GM21447 (cell line): ENCODE measurements at regions not wholly inside any gene's neighbourhood (a gene's known extent, or its start where the extent isn't known, plus 50 kb on each side); places are given as distances from the start of the nearest gene placed in this dataset.
"Not testable (repeated sequence)": the region's sequence is repeated elsewhere in the genome, so short reads cannot be mapped to it uniquely, and the experiment has no call there.

Experiments
- ATAC-seq: cut with Tn5 transposase; IDR thresholded peaks from one replicate; pipeline ENCODE4 v1.9.1; 2021; ENCODE audit not compliant: unreplicated experiment

DNA sequence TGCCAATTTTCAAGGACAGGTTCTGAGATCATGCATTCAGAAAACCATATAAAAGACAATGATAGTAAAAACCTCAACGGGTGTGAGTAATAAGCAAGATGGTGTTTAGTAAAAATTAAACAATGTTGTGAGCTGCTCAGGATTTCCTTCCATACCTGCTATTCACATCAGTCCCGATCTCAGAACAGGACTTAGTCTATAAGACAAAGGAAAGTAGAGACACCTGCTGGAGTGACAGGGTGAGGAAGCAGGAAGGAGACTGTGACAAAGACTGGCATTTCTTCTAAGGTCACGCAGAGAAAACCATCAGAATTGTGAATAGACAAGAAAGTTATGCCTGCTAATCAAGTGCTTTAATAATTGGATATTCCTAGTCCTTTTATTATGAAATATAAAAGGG is 648.0 kb downstream of the DACH1 start:
- no peak for ATAC-seq

DNA sequence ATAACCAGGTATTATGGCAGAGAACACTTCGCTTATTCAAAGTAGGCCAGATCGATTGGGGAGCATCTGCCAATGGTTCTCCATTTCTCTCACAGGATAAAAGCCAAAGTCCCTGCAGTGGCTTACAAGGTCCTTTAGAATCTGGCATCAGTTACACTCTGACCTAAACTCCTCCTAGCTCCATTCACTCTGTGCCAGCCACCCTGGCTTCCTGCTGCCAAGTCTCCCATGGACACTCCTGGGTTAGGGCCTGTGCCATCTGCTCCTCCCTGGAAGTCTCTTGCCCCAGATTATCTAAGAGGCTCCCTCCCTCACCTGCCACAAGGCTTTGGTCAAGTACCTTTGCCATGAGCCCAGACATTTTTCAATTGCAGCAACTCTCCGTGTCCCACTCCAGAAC is 649.2 kb downstream of the DACH1 start:
- no peak for ATAC-seq

DNA sequence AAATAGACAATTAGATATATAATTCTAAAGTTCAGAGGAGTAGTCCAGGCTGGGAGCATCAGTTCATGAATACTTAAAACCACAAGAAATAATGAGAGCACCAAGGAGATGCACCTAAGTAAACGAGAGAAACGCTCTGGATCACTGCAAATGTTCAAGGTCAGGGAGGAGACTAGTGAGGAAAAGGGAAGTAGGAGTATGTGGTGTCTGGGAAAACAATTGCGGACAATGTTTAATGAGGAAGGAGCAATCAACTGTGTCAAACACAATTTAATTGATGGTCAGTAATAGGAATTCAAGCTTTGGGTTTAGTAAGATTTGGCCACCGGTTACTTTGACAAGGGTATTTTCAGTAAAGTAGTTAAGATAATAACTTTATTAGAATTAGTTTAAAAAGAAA is 652.2 kb downstream of the DACH1 start:
- ATAC-seq: no peak

DNA sequence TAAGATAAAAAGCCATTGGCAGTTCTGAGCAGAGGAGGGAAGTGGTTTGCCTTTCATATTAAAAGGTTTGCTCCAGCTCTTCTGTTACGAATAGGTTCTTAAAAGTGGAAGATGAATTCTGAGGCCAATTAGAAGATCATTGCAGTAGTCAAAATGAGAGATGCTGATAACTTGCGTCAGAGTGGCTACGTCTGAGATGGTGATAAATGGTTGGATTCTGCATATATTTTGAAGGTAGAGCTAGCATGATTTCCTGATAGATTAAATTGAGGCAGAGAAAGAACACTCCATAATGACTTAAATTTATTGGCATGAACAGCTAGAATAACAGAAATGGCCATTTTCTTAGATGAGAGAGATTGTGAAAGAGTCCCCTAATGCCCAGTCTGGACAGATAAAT is 652.6 kb downstream of the DACH1 start:
- ATAC-seq: no peak

DNA sequence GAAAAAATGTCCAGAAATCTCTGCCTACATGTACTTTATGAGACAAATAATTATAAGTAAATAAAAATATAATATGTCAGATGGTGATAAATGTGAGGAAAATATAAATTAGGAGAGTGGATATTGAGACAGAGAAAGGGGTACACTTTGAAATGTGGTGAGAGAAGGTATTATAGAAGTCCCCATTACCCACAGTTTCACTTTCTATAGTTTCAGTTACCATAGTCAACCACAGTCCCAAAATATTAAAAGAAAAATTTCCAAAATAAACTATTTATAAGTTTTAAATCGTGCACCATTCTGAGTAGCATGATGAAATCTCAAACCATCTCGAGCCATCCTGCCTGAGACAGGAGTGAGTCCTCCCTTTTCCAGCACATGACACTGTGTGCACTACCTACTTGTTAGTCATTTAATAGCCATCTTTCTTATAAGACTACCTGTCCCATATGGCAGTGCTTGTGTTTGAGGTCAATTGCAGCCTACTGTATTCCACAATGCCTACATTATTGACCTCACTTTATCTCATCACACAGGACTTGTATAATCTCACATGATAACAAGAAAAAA is 653.7 kb downstream of the DACH1 start:
- no peak for ATAC-seq

DNA sequence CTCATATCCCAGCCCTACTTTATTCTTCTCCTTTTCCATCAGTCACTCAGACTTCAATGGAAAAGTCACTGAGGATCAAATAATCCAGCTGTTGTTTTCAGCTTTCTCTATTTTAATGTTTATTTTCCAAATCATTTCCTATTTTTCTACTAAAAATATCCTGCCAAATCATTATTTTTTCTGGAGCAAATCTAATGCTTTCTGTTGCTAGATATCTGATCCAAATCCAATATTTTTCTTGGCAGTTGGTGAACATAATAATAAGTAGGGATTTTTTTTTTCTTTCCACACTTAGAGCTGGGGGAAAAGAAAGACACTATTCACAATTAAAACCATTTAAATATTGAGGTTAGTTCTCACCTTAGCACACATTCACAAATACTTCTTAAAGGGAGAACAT is 656.1 kb downstream of the DACH1 start:
- ATAC-seq: no peak

DNA sequence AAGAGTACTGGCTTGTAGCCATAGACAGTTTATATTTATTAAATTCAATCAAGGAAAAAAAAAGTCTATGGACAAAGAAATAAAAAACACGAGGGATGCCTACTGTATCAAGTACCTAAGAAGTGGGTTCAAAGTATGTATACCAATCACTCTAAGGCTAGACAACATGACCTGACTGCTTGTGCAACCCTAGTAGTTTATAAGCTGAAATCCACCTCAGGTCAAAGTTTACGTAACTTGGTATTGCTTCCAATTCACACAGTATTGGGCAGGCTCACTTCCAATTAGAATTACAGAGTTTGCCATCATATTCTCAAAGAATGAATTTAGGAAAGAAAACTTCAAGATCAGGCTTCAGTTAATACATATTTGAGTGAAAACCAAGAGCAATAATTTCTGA is 657.8 kb downstream of the DACH1 start:
- ATAC-seq: no peak

DNA sequence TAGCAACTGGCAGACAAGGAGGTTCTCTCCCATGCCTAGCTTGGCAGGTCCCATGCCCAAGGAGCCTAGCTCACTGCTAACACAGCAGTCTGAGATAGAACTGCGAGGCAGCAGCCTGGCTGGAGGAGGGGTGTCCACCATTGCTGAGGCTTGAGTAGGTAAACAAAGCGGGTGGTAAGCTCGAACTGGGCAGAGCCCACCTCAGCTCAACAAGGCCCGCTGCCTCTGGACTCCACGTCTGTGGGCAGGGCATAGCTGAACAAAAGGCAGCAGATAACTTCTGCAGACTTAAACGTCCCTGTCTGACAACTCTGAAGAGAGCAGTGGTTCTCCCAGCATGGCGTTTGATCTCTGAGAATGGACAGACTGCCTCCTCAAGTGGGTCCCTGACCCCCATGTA is 682.4 kb downstream of the DACH1 start:
- ATAC-seq: not testable (repeated sequence)

DNA sequence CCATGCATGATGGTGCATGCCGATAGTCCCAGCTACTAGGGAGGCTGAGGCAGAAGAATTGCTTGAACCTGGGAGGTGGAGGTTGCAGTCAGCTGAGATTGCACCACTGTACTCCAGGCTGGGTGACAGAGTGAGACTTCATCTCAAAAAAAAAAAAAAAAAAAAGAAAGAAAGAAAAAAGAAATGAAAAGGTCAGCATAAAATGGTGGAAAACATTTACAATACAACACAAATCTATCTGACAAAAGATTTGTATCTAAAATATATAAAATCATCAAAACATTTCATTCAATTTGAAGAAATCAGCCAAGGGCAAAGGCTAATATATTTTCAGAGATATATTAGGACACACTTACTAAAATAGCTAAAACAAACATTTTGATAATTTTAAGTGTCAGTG is 683.7 kb downstream of the DACH1 start:
- not testable (repeated sequence) for ATAC-seq

DNA sequence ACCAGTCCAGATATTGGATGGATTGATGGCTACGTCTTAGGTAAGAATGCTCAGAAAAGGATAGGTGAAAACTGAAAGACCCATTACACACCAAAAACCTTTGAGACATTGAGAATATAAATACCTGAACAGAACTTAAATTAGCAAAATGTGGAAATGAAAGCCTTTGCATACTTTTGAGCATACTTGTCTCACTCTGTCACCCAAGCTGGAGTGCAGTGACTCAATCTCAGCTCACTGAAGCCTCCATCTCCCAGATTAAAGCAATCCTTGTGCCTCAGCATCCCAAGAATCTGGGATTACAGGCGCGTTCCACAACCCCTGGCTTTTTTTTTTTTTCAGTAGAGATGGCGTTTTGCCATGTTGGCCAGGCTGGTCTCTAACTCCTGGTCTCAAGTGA is 695.3 kb downstream of the DACH1 start:
- no peak for ATAC-seq

DNA sequence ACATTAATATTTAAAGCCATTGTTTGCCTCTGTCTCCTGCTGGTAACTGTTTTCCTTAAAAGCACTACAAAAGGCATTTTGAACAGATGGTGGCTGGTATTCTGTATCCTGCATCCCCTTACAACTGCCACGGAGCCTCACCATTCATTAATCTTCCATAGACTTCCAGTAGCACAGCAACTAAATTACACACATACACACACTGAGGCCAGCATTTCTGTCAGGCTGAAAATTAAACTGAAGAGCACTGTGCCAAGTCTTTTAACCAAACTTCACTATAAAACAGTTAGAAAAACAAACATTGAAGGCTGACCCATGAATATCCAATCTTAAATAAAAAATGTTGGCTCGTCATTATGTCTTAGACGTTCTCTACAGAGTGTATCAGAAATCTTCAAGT is 697.8 kb downstream of the DACH1 start:
- no peak for ATAC-seq

DNA sequence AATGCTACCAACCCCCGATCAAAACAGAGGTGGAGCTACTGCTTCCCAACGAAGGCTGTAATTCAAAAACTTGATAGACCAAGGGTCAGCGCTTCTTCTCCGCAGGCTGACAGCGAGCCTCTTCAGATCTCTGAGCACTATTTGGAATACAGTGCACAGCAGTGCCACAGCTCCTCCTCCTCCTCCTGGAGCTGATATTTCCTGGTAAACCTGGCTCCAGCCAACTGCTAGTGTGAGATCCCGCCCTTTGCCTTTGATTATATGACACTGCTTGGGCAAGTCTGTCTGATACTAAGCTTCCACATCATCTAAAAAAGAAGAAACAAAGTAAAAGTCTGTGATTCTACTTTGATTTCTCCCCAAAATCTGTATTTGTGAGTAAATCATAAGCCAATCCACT is 710.5 kb downstream of the DACH1 start:
- no peak for ATAC-seq

DNA sequence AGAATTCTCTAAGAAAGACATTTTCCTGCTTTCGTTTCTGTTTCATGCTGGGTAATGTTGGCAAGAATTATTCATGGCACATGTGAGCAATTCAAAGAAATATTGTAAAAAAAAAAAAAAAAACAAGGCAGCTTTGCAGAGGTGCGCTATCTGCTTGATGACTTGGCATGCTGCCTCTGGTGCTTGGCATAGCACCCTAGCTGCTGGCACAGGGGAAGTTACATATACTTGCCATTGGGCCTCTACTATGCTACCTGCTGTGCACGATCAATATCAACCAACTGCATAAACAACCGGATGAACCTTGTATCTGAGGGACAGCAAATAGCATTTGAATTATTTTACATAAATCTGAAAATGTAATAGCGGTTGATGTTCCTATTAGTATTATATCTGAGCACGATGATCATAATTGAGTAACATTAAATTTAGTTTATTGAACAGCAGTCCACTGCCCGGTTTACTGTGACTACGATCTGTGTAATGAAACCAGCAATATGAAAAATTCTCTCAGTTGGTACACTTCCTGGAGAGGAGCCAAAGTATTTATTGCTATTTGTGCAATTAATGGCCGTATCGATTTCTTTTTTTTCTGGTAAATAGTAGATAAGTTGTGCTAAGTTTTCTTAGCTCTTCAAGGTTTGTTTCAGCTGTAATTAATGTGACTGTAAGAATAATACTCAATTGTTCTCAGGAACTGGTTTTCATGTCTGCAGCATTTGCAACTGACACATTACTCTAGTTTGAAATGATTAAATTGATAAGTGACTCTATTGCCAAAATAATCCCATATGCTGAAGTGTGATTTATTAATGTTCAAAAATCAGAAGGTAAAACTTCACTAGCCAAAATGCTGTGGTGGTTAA is 717.3 kb downstream of the DACH1 start:
- no peak for ATAC-seq

DNA sequence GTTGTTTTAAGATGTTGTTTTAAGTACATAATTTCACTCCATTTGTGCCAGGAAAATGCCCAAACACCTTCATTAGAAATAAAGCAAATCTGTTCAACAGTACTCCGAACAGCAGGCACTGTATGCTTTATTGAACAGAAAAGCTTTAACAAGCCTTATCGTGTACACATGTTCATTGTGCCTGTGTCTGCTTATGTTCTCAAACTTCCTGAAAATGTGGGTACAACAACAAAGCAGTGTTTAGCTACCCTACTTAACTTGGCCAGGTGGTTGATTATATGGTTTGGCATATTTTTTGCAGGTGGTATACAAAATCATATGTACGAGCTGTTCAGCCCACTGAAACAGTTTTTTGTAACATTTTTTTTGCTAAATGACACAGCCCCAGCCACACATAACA is 718.0 kb downstream of the DACH1 start:
- ATAC-seq: no peak

DNA sequence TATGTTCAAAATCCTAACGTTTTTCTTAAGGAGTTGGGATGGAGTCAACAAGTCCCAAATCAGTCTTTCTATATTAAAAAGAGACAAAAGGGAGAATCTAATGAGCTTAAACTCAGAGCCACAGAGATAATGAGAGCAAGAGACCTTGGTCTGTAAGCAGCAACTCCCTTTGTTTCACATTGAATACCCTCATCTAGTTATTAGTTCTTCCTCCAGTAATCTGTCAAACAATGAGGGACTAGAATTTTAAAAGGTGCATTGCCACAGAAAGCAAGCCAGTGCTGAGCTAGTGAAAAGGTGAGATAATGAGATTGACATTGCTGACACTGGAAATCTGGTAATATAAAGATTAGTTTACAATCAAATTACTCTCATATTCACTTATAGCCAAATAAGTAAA is 718.6 kb downstream of the DACH1 start:
- ATAC-seq: no peak

DNA sequence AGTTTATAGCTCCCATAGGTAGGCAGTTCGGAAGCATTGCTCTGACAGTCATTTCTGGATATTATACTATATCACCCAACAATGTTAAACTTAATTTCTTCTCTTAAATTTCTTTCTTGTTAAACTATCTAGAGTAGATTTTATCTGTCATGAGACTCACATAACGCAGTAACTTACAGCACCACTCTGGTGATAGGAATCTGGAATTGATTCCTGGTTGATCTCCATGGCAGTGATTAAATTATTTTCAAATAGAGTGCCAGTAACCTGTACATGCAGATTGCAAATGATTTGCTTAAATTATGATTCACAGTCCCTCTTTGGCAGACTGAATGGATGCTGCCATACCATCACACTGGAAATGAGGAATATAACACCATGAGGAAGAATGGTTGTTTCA is 722.1 kb downstream of the DACH1 start:
- no peak for ATAC-seq

DNA sequence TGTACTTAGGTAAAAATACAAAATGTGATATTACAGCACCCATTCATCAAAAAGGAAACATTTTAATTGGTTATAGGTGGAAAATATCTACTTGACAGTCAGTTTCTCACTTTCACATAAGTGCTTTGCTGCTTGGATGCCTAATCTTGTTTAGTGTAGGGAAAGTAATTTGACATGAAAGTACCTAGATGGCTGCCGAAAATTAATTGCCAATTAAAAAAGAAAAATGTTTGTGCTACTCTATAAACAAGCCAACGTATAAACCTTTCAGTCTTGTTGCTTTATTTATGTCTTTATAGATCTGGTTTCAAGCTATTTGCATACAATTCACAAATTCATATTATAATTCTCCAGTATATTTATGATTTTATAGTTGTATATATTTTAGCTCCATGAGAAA is 729.9 kb downstream of the DACH1 start:
- ATAC-seq: no peak

DNA sequence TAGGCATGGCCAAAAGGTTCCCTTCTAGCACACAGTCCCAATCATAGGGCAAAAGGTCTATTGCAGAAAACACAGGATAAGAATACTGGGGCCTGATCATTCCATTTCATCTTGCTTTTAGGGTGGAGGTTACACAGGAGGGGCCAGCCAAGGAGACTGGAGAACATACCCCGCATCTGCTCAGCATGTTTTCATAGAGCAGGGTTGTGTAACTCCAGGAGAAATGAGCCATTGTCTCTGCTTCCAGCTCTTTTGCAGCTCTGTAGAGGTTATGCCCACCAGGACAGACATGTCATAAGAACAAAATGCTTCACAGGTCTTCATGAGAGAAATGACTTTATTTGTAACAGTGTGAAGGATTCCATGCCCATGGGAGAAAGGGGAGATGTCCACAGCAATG is 742.8 kb downstream of the DACH1 start:
- ATAC-seq: no peak

DNA sequence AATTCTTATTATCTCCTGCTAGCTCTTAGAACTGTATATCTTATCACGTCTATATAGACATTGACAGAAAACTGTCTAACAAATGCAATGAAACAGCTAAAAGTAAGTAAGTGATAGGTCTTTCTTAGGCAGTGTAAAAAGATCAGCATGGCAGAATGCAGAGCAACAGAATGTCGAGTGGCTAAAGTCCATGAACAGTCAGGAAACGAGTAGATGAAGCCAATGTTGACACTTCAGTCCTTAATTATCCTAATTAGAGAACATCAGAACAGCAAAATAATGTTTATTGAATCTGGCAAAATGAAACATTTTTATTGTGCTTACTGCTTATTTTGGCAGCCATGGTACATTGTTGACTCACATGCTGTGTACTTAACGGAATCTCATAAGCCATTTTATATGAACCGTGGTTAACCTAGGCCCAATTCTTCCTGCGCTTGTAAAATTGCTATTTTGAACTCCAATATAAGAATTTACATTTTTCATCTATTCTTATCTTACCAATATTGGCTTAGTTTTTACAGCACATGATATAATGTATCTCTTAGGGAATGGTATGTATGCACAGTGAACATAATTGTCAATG is 748.1 kb downstream of the DACH1 start:
- no peak for ATAC-seq

DNA sequence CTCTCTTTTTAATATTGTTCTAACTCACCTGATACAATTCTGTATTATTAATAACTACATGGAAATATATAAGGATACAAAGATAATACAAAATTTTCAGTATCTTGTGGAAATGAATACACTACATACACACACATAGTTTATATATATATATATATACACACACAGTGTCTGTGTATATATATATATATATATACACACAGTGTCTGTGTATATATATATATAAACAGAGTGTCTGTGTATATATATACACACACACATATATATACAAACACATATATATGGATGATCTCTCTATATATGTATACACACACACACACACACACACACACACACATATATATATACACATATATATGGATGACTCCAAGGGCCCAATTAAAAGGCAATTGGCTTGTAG is 749.1 kb downstream of the DACH1 start:
- ATAC-seq: no peak

DNA sequence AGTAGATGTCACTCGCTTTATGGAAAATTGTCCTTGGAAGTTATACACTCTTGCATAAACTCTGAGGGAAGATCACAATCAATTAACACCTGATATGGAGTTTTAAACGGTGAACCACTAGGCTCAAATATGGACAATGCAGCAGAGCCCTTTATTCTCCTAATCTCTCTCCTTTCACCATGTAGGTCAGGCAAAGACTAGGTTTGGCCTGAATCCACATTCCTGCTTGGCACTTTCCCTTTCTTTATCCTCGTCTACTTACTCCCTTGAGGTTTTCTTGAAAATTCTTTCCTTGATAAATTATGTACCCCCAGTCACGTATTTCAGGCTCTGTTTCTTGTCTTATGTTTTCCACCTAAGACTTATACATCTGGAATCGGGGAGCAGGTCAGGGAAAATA is 751.7 kb downstream of the DACH1 start:
- no peak for ATAC-seq

DNA sequence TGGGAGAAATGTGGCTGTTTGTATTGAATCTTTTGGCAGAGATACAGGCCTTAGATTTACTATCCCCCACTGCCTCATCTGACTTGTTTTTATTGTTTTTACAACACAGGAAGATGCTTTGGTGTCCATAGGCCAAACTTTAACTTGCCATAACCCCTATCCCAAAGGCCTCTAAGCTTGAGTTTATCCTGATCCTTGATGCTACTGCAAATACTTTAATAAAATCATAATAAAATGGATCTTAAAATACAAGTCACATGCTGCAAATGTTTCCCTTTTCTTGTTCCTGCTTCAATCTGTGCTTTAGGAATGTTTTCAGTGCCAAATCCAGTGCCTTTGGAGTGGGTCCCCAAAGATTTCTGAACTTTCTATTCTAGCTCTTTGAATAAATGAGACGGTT is 770.6 kb downstream of the DACH1 start:
- no peak for ATAC-seq

DNA sequence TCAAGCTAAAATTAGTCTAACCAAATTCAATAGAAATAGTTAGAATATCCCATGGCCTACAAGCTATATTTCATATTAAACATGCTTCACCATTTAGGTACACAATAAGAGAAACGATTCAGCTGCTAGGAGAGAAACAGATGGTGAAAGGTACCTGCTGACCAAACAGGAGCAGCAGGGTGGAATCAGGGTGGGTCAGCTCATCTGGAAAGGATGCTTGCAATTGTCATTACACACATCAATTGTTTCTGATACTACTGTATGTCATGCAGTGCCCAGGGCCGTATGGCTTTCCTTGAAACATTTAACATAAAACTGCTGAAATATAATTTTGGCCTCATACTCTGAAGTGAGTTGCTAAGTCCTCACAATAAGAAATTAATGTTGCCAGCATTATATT is 776.0 kb downstream of the DACH1 start:
- no peak for ATAC-seq
